ENCODE measurements at regions not wholly inside any gene's neighbourhood (a gene's known extent, or its start where the extent isn't known, plus 50 kb on each side); places are given as distances from the start of the nearest gene placed in this dataset.

- no peaks in the 10 kb centered on the region for H3K36me3 ChIP-seq (ENCODE audit: control insufficient read depth in 2 of 2, insufficient read depth in 2 of 2, low read length in 1 of 2)
- no peaks in the 10 kb centered on the region for H4K20me1 ChIP-seq (ENCODE audit: control insufficient read depth, insufficient read depth)
- intact Hi-C loops (cut with micrococcal nuclease; ENCODE audit: unreplicated experiment) = no loop called here
- CTCF ChIA-PET = no interaction called here
- POLR2A ChIA-PET = no interaction called here
- 31% methylated on average over 9 of the region's 9 CpGs for WGBS (ENCODE audit: insufficient coverage, insufficient replicate concordance, low lambda C conversion rate, missing lambda C conversion rate)
- no peak overlapping the region for H2AFZ ChIP-seq (ENCODE audit: control insufficient read depth, low read depth, low read length)
- no peaks in the 10 kb centered on the region for H3K4me1 ChIP-seq (ENCODE audit: control insufficient read depth, insufficient read depth, low read length)
- no peak overlapping the region for H3K4me2 ChIP-seq (ENCODE audit: control insufficient read depth, insufficient read depth)
- in situ Hi-C loops (cut with MboI) = no loop called here
- no peak for TF ChIP-seq TCF12 (IDR thresholded peaks at IDR 0.05; ENCODE audit: low read depth, low read length)
- TF ChIP-seq PBX3 (IDR thresholded peaks at IDR 0.05; ENCODE audit: insufficient replicate concordance, low read depth, low read length) = no peak
- TF ChIP-seq E2F4 (IDR thresholded peaks at IDR 0.05; ENCODE audit: low read depth, low read length) = no peak
- no peak for TF ChIP-seq KLF5 (IDR thresholded peaks at IDR 0.05; ENCODE audit: partially characterized antibody)
- TF ChIP-seq ATF7 (IDR thresholded peaks at IDR 0.05; ENCODE audit: low read depth) = no peak
- TF ChIP-seq PML (IDR thresholded peaks at IDR 0.05; ENCODE audit: low read length) = no peak
- no peak for TF ChIP-seq ZNF24 (IDR thresholded peaks at IDR 0.05)
- no peak for TF ChIP-seq SREBF1 (IDR thresholded peaks at IDR 0.05; ENCODE audit: low read length)
- TF ChIP-seq ZBTB11 (CRISPR knock-in tag; IDR thresholded peaks at IDR 0.05) = no peak
- TF ChIP-seq ESRRA (IDR thresholded peaks at IDR 0.05; ENCODE audit: low read length) = no peak
- no peak for TF ChIP-seq CBFB (IDR thresholded peaks at IDR 0.05; ENCODE audit: low read depth)
- no peak overlapping the region for H3K4me3 ChIP-seq
- no peak overlapping the region for H3K27ac ChIP-seq (ENCODE audit: control insufficient read depth, insufficient read depth)
- SMC1A ChIA-PET (ENCODE audit: uncharacterized antibody, unreplicated experiment) = no interaction called here
- no peaks in the 10 kb centered on the region for H3K79me2 ChIP-seq (ENCODE audit: control insufficient read depth, insufficient read depth, low read length)
- no peaks in the 10 kb centered on the region for H3K9me3 ChIP-seq (replicated peaks; ENCODE audit: control insufficient read depth, insufficient read depth, low read length)
- RAD21 ChIA-PET (ENCODE audit: unreplicated experiment) = no interaction called here
- no peak for FAIRE-seq
- no peak for DNase-seq (ENCODE audit: low read depth, low spot score)
- H3K9ac ChIP-seq (ENCODE audit: control insufficient read depth, insufficient read depth, low read length) = no peak overlapping the region
- no TSS peak for BruUV-seq (replicated peaks)
- no peaks in the 10 kb centered on the region for H3K27me3 ChIP-seq (replicated peaks in 1 of 2; ENCODE audit: control insufficient read depth in 2 of 2, insufficient read depth in 2 of 2, low read length in 1 of 2)
- ATAC-seq = no peak
These were observed 265.6 kb upstream of the TCERG1L start for GRCh38 chr10:131577178-131577555.
